OCI-LY1 (cell line): ENCODE measurements at regions not wholly inside any gene's neighbourhood (a gene's known extent, or its start where the extent isn't known, plus 50 kb on each side); places are given as distances from the start of the nearest gene placed in this dataset.

ENCODE experiments used
- CTCF ChIP-seq: fragments of 200-600 bp; sonication (generic), shearing (Covaris generic); IDR thresholded peaks from 2 replicates; pipeline ENCODE4 v1.5.1; 2017; ENCODE audit warnings: mild to moderate bottlenecking, antibody characterized with exemption, low read length, moderate library complexity, mixed read lengths
- EZH2 ChIP-seq: fragments of 200-600 bp; sonication (generic), shearing (Covaris generic); IDR thresholded peaks from 2 replicates; pipeline ENCODE4 v1.8.0; 2017; ENCODE audit warnings: borderline replicate concordance, mixed run types, mild to moderate bottlenecking, antibody characterized with exemption, low read length, moderate library complexity, mixed read lengths

GRCh38 chr17:43309505-43310332 lies 75.9 kb upstream of the RNU2-1 start:
- TF ChIP-seq CTCF (no peak), EZH2 (no peak)
